Astrocyte of the cerebellum (primary cell): ENCODE measurements at regions not wholly inside any gene's neighbourhood (a gene's known extent, or its start where the extent isn't known, plus 50 kb on each side); places are given as distances from the start of the nearest gene placed in this dataset.
A peak's percentile ranks its signal among the peaks of the same experiment; 100 is the strongest.
"Not testable (repeated sequence)": the region's sequence is repeated elsewhere in the genome, so short reads cannot be mapped to it uniquely, and the experiment has no call there.

Experiments used
- DNase-seq: peaks from one replicate; pipeline ENCODE4 v3.0.0-alpha.2; 2011; ENCODE audit warnings: low read depth
- H3K4me3 ChIP-seq: 2 replicates; pipeline ENCODE4 v1.5.1; 2011; ENCODE audit warnings: mild to moderate bottlenecking, low read depth, low read length, moderate library complexity
- in situ Hi-C: cut with HindIII; loops from 2 replicates; pipeline ENCODE4 v1.10.0; 2017; ENCODE audit warnings: low sequenced_read_pairs
- TF ChIP-seq, protein P1 (sequence below): IDR thresholded peaks from 2 replicates; pipeline ENCODE4 v1.5.1; 2012; ENCODE audit warnings: low read length, low read depth, moderate library complexity, mild to moderate bottlenecking; ENCODE audit errors: missing control alignments

DNA sequence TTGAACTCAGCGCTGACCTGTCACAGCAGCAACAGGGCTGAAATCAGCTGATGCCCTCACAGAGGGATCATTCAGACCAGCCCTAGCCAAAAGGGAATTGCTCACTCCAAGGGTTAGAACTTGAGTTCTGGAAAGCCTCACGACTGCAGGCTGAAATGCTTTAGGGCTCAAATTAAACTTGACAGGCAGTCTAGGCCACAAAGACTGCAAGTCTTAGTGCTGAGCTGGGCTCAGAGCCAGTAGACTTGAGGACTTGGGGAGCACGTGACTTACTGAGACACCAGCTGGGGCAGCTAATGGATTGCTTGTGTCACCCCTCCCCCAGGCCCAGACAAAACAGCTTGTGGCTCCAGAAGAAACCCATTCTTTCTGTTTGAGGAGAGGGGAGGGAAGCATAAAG, 119.0 kb upstream of the SLC6A14 start:
- in situ Hi-C loops: no loop called here
- TF ChIP-seq, protein P1, sequence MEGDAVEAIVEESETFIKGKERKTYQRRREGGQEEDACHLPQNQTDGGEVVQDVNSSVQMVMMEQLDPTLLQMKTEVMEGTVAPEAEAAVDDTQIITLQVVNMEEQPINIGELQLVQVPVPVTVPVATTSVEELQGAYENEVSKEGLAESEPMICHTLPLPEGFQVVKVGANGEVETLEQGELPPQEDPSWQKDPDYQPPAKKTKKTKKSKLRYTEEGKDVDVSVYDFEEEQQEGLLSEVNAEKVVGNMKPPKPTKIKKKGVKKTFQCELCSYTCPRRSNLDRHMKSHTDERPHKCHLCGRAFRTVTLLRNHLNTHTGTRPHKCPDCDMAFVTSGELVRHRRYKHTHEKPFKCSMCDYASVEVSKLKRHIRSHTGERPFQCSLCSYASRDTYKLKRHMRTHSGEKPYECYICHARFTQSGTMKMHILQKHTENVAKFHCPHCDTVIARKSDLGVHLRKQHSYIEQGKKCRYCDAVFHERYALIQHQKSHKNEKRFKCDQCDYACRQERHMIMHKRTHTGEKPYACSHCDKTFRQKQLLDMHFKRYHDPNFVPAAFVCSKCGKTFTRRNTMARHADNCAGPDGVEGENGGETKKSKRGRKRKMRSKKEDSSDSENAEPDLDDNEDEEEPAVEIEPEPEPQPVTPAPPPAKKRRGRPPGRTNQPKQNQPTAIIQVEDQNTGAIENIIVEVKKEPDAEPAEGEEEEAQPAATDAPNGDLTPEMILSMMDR: no peak
- DNase-seq: peak; percentile 0
- no peak overlapping the region for H3K4me3 ChIP-seq

DNA sequence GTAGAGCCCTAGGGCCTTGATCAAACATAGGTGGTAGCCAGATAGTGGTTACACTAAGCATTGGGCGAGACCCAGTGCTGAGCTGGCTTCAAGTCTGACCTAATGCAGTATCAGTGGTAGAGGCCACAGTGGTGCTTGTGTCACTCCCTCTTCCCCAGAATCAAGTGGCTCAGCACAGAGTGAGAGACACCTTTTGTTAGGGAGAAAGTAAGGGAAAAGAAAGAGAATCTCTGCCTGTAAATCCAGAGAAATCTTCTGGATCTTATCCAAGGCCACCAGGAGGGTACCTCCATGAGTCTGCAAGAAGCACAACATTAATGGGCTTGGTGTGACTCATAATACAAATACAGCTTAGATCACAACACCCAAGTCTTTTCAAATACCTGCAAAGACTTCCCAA, 117.7 kb upstream of the SLC6A14 start:
- no peak for DNase-seq
- in situ Hi-C loops: no loop called here
- TF ChIP-seq, protein P1: no peak
- no peak overlapping the region for H3K4me3 ChIP-seq

DNA sequence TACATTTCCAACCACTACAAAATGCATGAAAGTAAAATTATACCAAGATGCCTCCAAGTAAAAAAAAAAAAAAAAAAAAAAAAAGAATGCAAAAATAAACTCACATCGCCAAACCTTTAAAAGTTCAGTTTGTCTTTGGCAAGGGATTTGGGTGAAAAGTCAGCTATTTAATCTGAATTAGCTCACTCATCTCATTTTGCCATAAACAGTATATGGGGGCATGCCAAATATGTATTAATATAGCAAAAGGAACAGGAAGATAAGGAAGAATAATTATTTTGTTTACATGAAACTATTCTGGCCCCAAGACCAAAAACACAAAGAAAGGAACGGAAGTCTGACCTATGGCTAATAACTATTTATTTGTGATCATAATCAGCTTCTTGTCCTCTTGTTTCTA, 114.7 kb upstream of the SLC6A14 start:
- TF ChIP-seq, protein P1: no peak
- H3K4me3 ChIP-seq: no peak overlapping the region
- no peak for DNase-seq
- in situ Hi-C loops: no loop called here

DNA sequence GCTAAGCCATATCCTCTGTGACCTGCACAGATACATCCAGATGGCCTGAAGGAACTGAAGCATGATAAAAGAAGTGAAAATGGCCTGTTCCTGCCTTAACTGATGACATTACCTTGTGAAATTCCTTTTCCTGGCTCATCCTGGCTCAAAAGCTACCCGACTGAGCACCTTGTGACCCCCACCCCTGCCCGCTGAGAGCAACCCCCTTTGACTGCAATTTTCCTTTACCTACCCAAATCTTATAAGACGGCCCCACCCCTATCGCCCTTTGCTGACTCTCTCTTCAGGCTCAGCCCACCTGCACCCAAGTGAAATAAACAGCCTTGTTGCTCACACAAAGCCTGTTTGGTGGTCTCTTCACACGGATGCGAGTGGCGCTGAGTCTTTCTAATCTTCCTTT, 104.4 kb upstream of the SLC6A14 start:
- DNase-seq, in situ Hi-C loops, H3K4me3 ChIP-seq: not testable (repeated sequence)

DNA sequence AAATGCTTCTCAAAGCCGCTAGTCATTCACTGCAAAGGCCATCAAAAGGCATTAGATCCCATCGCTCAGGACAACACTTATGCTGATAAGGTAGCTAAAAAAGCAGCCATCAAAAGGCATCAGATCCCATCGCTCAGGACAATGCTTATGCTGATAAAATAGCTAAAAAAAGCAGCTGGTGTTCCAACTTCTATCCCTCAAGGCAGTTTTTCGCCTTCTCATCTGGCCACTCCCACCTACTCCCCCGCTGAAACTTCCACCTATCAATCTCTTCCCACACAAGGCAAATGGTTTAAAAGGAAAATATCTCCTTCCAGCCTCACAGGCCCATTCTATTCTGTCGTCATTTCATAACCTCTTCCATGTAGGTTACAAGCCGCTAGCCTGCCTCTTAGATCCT, 101.6 kb upstream of the SLC6A14 start:
- DNase-seq, in situ Hi-C loops, H3K4me3 ChIP-seq: not testable (repeated sequence)

DNA sequence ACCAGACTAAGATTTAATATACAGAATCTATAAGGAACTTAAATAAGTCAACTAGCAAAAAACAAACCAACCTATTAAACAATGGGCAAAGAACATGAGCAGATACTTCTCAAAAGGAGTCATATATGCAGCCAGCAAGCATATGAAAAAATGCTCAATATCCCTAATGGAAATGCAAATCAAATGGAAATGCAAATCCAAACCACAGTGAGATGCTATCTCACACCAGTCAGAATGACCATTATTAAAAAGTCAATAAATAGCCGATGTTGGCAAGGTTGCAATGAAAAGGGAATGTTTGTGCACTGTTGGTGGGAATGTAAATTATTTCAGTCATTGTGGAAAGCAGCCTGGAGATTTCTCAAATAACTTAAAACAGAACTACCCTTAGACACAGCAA, 97.0 kb upstream of the SLC6A14 start:
- in situ Hi-C loops: no loop called here
- no peak overlapping the region for H3K4me3 ChIP-seq
- TF ChIP-seq, protein P1: no peak
- no peak for DNase-seq

DNA sequence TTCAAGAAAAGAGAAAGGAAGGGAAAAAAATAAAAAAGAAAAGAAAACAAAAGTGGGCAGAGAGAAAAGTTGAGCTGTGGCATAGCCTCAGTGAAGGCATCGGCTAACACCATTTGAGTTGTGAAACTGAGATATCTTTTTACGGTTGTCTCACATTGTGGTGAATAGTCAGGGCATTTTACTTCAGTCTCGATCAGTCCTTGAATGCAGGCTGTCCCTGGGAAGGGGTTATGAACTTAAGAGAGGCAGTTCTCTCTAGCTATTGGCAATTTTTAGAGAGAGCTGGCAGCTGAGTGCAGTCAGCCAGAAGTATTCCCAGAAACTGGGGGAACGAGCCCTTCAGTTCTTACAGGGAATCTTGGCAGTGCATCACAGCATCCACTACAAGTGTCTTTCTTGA, 93.5 kb upstream of the SLC6A14 start:
- TF ChIP-seq, protein P1: no peak
- H3K4me3 ChIP-seq: no peak overlapping the region
- DNase-seq: no peak
- in situ Hi-C loops: no loop called here

DNA sequence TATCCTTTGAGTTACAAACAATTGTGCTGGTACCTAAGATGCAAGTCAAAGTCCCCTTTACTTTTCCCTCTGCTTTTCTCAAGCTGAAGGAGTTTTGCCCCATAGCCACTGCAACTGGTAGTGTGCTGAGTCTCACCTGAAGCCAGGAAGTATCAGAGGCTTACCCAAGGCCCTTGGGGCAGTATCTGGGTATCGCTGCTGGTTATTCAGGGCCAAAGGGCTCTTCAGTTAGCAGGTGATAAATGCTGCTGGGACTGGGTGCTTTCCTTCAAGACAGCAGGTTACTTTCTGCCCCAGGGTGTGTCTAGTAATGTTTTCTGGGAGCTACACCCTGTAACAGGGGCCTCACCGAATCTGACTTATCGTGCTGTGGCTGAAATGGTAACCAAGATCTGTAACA, 90.4 kb upstream of the SLC6A14 start:
- H3K4me3 ChIP-seq: no peak overlapping the region
- TF ChIP-seq, protein P1: no peak
- no peak for DNase-seq
- in situ Hi-C loops: no loop called here
